WTC11 (cell line): ENCODE measurements at regions not wholly inside any gene's neighbourhood (a gene's known extent, or its start where the extent isn't known, plus 50 kb on each side); places are given as distances from the start of the nearest gene placed in this dataset.

ENCODE experiments used
- ATAC-seq: fragments of 200-7000 bp; cut with Tn5 transposase; 2 replicates; pipeline ENCODE4 v1.10.0; 2021; ENCODE audit warnings: mild to moderate bottlenecking, moderate library complexity
- CTCF ChIA-PET: fragments of 300-600 bp; sonication (Branson Sonifier 250); formaldehyde crosslinking; loops from one replicate; lab custom pipeline; 2021; ENCODE audit warnings: antibody characterized with exemption; lab: Charles Lee
- POLR2A ChIA-PET: fragments of 350-600 bp; sonication (Branson Sonifier 250); formaldehyde crosslinking; loops from one replicate; lab custom pipeline; 2021; ENCODE audit warnings: antibody characterized with exemption; lab: Charles Lee
- DNase-seq: peaks from one replicate; pipeline ENCODE4 v3.0.0; 2021; ENCODE audit warnings: low spot score
- H3K27ac Mint-ChIP-seq: 2 replicates; pipeline ENCODE4 v1.8.0; 2021; ENCODE audit warnings: mixed read lengths
- H3K27me3 Mint-ChIP-seq: 2 replicates; pipeline ENCODE4 v1.8.0; 2021; ENCODE audit warnings: low read depth, mild to moderate bottlenecking, moderate library complexity, mixed read lengths
- H3K36me3 Mint-ChIP-seq: 2 replicates; pipeline ENCODE4 v1.8.0; 2021; ENCODE audit warnings: mixed read lengths
- H3K4me1 Mint-ChIP-seq: 2 replicates; pipeline ENCODE4 v1.8.0; 2022; ENCODE audit warnings: mixed read lengths
- H3K4me3 Mint-ChIP-seq: 2 replicates; pipeline ENCODE4 v1.8.0; 2021; ENCODE audit warnings: mild to moderate bottlenecking, moderate library complexity, mixed read lengths
- H3K9me3 Mint-ChIP-seq: 2 replicates; pipeline ENCODE4 v1.8.0; 2021; ENCODE audit warnings: mixed read lengths
- ETV6 ChIP-seq: sonication (generic); formaldehyde crosslinking; IDR thresholded peaks from 2 replicates; pipeline ENCODE4 v1.8.1; 2022; ENCODE audit warnings: mild to moderate bottlenecking, missing genetic modification reagents
- JUN ChIP-seq: sonication (generic); formaldehyde crosslinking; IDR thresholded peaks from 2 replicates; pipeline ENCODE4 v1.8.0; 2023; ENCODE audit warnings: mild to moderate bottlenecking, missing genetic modification reagents
- MXD4 ChIP-seq: fragments of 250-450 bp; sonication (Bioruptor Pico); IDR thresholded peaks from 2 replicates; pipeline ENCODE4 v1.8.0; 2021; ENCODE audit warnings: mild to moderate bottlenecking, moderate library complexity, borderline replicate concordance
- MYBL2 ChIP-seq: sonication (generic); formaldehyde crosslinking; IDR thresholded peaks from 2 replicates; pipeline ENCODE4 v1.8.1; 2023; ENCODE audit warnings: mild to moderate bottlenecking, moderate library complexity, missing genetic modification reagents
- NFATC4 ChIP-seq: fragments of 250-450 bp; sonication (Bioruptor Pico); IDR thresholded peaks from 2 replicates; pipeline ENCODE4 v1.9.0; 2021; ENCODE audit warnings: mild to moderate bottlenecking
- NFYB ChIP-seq: sonication (generic); formaldehyde crosslinking; conservative IDR thresholded peaks from 2 replicates; pipeline ENCODE4 v1.8.0; 2022; ENCODE audit warnings: low read depth, missing genetic modification reagents
- NR3C1 ChIP-seq: sonication (generic); formaldehyde crosslinking; conservative IDR thresholded peaks from 2 replicates; pipeline ENCODE4 v1.8.1; 2023; ENCODE audit warnings: low read depth, mild to moderate bottlenecking, missing genetic modification reagents
- RORB ChIP-seq: fragments of 250-450 bp; sonication (Bioruptor Pico); IDR thresholded peaks from 2 replicates; pipeline ENCODE4 v1.9.0; 2021; ENCODE audit warnings: mild to moderate bottlenecking
- SMAD3 ChIP-seq: sonication (generic); formaldehyde crosslinking; IDR thresholded peaks from 2 replicates; pipeline ENCODE4 v1.8.0; 2022; ENCODE audit warnings: missing genetic modification reagents, mild to moderate bottlenecking, borderline replicate concordance
- SMAD4 ChIP-seq: sonication (generic); formaldehyde crosslinking; IDR thresholded peaks from 2 replicates; pipeline ENCODE4 v1.8.0; 2022; ENCODE audit warnings: mild to moderate bottlenecking, missing genetic modification reagents
- TCF7 ChIP-seq: sonication (generic); formaldehyde crosslinking; IDR thresholded peaks from 2 replicates; pipeline ENCODE4 v1.8.0; 2022; ENCODE audit warnings: mild to moderate bottlenecking, low read depth, missing genetic modification reagents, moderate library complexity
- ZNF138 ChIP-seq: sonication (generic); formaldehyde crosslinking; conservative IDR thresholded peaks from 2 replicates; pipeline ENCODE4 v1.8.1; 2022; ENCODE audit warnings: mild to moderate bottlenecking, moderate library complexity, missing genetic modification reagents
- ZNF416 ChIP-seq: fragments of 250-450 bp; sonication (Bioruptor Pico); IDR thresholded peaks from 2 replicates; pipeline ENCODE4 v1.9.0; 2021; ENCODE audit warnings: mild to moderate bottlenecking, inconsistent platforms
- ZNF423 ChIP-seq: fragments of 250-450 bp; sonication (Bioruptor Pico); IDR thresholded peaks from 2 replicates; pipeline ENCODE4 v2.1.2; 2022; ENCODE audit warnings: mild to moderate bottlenecking, moderate library complexity
- TF ChIP-seq, protein P1 (sequence below): sonication (generic); formaldehyde crosslinking; IDR thresholded peaks from 2 replicates; pipeline ENCODE4 v1.8.0; 2023; ENCODE audit warnings: mild to moderate bottlenecking, missing genetic modification reagents
- TF ChIP-seq, protein P2 (sequence below): fragments of 250-450 bp; sonication (Bioruptor Pico); IDR thresholded peaks from 2 replicates; pipeline ENCODE4 v1.9.0; 2021; ENCODE audit warnings: mild to moderate bottlenecking
- TF ChIP-seq, protein P3 (sequence below): sonication (generic); formaldehyde crosslinking; IDR thresholded peaks from 2 replicates; pipeline ENCODE4 v1.8.0; 2023; ENCODE audit warnings: missing genetic modification reagents
- TF ChIP-seq, protein P4 (sequence below): sonication (generic); formaldehyde crosslinking; IDR thresholded peaks from 2 replicates; pipeline ENCODE4 v1.8.1; 2022; ENCODE audit warnings: mild to moderate bottlenecking, missing genetic modification reagents, moderate library complexity, borderline replicate concordance
- TF ChIP-seq, protein P5 (sequence below): fragments of 250-450 bp; sonication (Bioruptor Pico); IDR thresholded peaks from 2 replicates; pipeline ENCODE4 v2.1.2; 2022; ENCODE audit warnings: mild to moderate bottlenecking, moderate library complexity
- TF ChIP-seq, protein P6 (sequence below): fragments of 250-450 bp; sonication (Bioruptor Pico); IDR thresholded peaks from 2 replicates; pipeline ENCODE4 v1.9.0; 2021; ENCODE audit warnings: moderate library complexity, mild to moderate bottlenecking, inconsistent platforms, borderline replicate concordance

DNA sequence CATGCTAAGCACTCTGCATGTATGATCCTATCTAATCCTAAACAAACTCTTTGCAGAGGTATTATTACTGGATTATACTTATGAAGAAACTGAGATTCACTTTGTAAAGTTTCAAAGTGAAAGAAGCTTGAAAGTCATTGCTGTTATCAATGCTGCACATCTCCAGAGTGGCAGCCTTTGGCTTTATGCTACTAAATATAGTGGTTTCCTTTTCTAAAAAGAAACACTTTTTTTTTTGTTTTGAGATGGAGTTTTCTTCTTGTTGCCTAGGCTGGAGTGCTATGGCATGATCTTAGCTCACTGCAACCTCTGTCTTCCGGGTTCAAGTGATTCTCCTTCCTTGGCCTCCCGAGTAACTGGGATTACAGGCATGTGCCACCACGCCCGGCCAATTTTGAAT, 114.9 kb upstream of the RAB27B start:
- H3K27me3 Mint-ChIP-seq = no peaks in the 10 kb centered on the region
- TF ChIP-seq JUN (no peak), NR3C1 (CRISPR knock-in tag) (no peak), ZNF423 (CRISPR knock-in tag) (no peak), SMAD3 (CRISPR knock-in tag) (no peak)
- TF ChIP-seq, protein P1, sequence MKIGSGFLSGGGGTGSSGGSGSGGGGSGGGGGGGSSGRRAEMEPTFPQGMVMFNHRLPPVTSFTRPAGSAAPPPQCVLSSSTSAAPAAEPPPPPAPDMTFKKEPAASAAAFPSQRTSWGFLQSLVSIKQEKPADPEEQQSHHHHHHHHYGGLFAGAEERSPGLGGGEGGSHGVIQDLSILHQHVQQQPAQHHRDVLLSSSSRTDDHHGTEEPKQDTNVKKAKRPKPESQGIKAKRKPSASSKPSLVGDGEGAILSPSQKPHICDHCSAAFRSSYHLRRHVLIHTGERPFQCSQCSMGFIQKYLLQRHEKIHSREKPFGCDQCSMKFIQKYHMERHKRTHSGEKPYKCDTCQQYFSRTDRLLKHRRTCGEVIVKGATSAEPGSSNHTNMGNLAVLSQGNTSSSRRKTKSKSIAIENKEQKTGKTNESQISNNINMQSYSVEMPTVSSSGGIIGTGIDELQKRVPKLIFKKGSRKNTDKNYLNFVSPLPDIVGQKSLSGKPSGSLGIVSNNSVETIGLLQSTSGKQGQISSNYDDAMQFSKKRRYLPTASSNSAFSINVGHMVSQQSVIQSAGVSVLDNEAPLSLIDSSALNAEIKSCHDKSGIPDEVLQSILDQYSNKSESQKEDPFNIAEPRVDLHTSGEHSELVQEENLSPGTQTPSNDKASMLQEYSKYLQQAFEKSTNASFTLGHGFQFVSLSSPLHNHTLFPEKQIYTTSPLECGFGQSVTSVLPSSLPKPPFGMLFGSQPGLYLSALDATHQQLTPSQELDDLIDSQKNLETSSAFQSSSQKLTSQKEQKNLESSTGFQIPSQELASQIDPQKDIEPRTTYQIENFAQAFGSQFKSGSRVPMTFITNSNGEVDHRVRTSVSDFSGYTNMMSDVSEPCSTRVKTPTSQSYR (CRISPR knock-in tag) = no peak
- TF ChIP-seq, protein P2, sequence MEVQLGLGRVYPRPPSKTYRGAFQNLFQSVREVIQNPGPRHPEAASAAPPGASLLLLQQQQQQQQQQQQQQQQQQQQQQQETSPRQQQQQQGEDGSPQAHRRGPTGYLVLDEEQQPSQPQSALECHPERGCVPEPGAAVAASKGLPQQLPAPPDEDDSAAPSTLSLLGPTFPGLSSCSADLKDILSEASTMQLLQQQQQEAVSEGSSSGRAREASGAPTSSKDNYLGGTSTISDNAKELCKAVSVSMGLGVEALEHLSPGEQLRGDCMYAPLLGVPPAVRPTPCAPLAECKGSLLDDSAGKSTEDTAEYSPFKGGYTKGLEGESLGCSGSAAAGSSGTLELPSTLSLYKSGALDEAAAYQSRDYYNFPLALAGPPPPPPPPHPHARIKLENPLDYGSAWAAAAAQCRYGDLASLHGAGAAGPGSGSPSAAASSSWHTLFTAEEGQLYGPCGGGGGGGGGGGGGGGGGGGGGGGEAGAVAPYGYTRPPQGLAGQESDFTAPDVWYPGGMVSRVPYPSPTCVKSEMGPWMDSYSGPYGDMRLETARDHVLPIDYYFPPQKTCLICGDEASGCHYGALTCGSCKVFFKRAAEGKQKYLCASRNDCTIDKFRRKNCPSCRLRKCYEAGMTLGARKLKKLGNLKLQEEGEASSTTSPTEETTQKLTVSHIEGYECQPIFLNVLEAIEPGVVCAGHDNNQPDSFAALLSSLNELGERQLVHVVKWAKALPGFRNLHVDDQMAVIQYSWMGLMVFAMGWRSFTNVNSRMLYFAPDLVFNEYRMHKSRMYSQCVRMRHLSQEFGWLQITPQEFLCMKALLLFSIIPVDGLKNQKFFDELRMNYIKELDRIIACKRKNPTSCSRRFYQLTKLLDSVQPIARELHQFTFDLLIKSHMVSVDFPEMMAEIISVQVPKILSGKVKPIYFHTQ (CRISPR knock-in tag) = no peak
- no peak overlapping the region for H3K4me3 Mint-ChIP-seq
- no peak for DNase-seq
- H3K9me3 Mint-ChIP-seq = no peaks in the 10 kb centered on the region
- ChIA-PET POLR2A (no interaction called here), CTCF (no interaction called here)
- no peaks in the 10 kb centered on the region for H3K36me3 Mint-ChIP-seq
- H3K4me1 Mint-ChIP-seq = peaks cover 4% of the 10 kb centered on the region
- no peak overlapping the region for H3K27ac Mint-ChIP-seq
- no peak for ATAC-seq

DNA sequence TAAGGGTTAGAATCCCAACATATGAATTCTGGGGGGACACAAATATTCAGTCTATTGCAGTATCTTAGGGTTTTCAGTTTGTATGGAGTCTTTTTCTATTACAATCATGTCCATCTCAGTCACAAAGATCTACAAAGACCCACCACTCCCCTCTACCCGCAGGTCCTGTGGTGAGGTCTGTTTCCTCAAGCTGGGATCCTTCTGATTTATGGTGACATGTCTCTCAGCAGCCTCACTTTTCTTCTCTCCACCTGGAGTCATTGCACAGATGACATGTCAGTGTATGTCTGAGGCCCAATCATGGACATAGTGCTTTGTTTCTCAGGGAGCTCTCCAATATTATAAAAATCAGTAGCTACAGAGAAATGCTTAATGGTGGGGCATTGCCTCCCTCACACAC, 113.4 kb upstream of the RAB27B start:
- Mint-ChIP-seq H3K9me3 (no peaks in the 10 kb centered on the region), H3K4me1 (peaks cover 4% of the 10 kb centered on the region), H3K36me3 (no peaks in the 10 kb centered on the region), H3K4me3 (no peak overlapping the region), H3K27ac (no peak overlapping the region), H3K27me3 (no peaks in the 10 kb centered on the region)
- ChIA-PET CTCF (no interaction called here), POLR2A (no interaction called here)
- DNase-seq = no peak
- no peak for ATAC-seq
- TF ChIP-seq MYBL2 (CRISPR knock-in tag) = no peak
- TF ChIP-seq, protein P3, sequence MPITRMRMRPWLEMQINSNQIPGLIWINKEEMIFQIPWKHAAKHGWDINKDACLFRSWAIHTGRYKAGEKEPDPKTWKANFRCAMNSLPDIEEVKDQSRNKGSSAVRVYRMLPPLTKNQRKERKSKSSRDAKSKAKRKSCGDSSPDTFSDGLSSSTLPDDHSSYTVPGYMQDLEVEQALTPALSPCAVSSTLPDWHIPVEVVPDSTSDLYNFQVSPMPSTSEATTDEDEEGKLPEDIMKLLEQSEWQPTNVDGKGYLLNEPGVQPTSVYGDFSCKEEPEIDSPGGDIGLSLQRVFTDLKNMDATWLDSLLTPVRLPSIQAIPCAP = no peak
- TF ChIP-seq MXD4 = no peak
- no peak for TF ChIP-seq SMAD4 (CRISPR knock-in tag)
- TF ChIP-seq TCF7 (CRISPR knock-in tag) = no peak
- TF ChIP-seq RORB = no peak
- TF ChIP-seq, protein P4, sequence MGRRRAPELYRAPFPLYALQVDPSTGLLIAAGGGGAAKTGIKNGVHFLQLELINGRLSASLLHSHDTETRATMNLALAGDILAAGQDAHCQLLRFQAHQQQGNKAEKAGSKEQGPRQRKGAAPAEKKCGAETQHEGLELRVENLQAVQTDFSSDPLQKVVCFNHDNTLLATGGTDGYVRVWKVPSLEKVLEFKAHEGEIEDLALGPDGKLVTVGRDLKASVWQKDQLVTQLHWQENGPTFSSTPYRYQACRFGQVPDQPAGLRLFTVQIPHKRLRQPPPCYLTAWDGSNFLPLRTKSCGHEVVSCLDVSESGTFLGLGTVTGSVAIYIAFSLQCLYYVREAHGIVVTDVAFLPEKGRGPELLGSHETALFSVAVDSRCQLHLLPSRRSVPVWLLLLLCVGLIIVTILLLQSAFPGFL (CRISPR knock-in tag) = no peak
- no peak for TF ChIP-seq NFYB
- no peak for TF ChIP-seq NFATC4
- TF ChIP-seq, protein P5, sequence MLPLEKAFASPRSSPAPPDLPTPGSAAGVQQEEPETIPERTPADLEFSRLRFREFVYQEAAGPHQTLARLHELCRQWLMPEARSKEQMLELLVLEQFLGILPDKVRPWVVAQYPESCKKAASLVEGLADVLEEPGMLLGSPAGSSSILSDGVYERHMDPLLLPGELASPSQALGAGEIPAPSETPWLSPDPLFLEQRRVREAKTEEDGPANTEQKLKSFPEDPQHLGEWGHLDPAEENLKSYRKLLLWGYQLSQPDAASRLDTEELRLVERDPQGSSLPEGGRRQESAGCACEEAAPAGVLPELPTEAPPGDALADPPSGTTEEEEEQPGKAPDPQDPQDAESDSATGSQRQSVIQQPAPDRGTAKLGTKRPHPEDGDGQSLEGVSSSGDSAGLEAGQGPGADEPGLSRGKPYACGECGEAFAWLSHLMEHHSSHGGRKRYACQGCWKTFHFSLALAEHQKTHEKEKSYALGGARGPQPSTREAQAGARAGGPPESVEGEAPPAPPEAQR = no peak
- no peak for TF ChIP-seq ZNF138
- TF ChIP-seq ETV6 (CRISPR knock-in tag) = no peak
- no peak for TF ChIP-seq ZNF416 (CRISPR knock-in tag)
- TF ChIP-seq, protein P6, sequence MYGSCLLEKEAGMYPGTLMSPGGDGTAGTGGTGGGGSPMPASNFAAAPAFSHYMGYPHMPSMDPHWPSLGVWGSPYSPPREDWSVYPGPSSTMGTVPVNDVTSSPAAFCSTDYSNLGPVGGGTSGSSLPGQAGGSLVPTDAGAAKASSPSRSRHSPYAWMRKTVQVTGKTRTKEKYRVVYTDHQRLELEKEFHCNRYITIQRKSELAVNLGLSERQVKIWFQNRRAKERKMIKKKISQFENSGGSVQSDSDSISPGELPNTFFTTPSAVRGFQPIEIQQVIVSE (CRISPR knock-in tag) = no peak
